IMR-90 (cell line): ENCODE measurements at regions not wholly inside any gene's neighbourhood (a gene's known extent, or its start where the extent isn't known, plus 50 kb on each side); places are given as distances from the start of the nearest gene placed in this dataset.

Experiments used
- ATAC-seq: fragments of 200-7000 bp; cut with Tn5 transposase; 2 replicates; pipeline ENCODE4 v1.9.1; 2020; ENCODE audit warnings: low read depth, mild to moderate bottlenecking, moderate library complexity
- BruUV-seq: library from RNA; stranded (reverse); fragments of 400-500 nt; replicated peaks from 2 replicates; lab custom pipeline; 2021; lab: Mats Ljungman, UMichigan
- CTCF ChIA-PET: fragments of 300-600 bp; formaldehyde crosslinking; extraction: SDS; loops from one replicate; lab custom pipeline; 2021; ENCODE audit warnings: antibody characterized with exemption; lab: Yijun Ruan, JAX
- POLR2A ChIA-PET: fragments of 300-600 bp; sonication (Branson Sonifier 250); formaldehyde crosslinking; loops from one replicate; lab custom pipeline; 2022; ENCODE audit warnings: antibody characterized with exemption; ENCODE audit not compliant: unreplicated experiment; lab: Charles Lee
- DNase-seq: peaks from one replicate; pipeline ENCODE4 v3.0.0; 2013
- H2AFZ ChIP-seq: replicated peaks from 2 replicates; pipeline ENCODE3; 2013; ENCODE audit warnings: low read length, mild to moderate bottlenecking; ENCODE audit not compliant: poor library complexity
- H2AK5ac ChIP-seq: 2 replicates; pipeline ENCODE4 v1.6.1; 2013; ENCODE audit warnings: low read depth, low read length, inconsistent platforms
- H2AK9ac ChIP-seq: replicated peaks from 2 replicates; pipeline ENCODE3; 2013; ENCODE audit warnings: mild to moderate bottlenecking, low read depth, low read length, moderate library complexity; ENCODE audit not compliant: poor library complexity
- H2BK120ac ChIP-seq: 2 replicates; pipeline ENCODE4 v1.6.1; 2013; ENCODE audit warnings: low read depth, low read length, inconsistent platforms
- H2BK15ac ChIP-seq: 3 replicates; pipeline ENCODE4 v1.6.1; 2013; ENCODE audit warnings: low read depth, low read length, inconsistent platforms
- H2BK20ac ChIP-seq: 2 replicates; pipeline ENCODE4 v1.6.1; 2013; ENCODE audit warnings: low read depth, mild to moderate bottlenecking, inconsistent platforms, low read length, moderate library complexity
- H2BK5ac ChIP-seq: 2 replicates; pipeline ENCODE4 v1.6.1; 2013; ENCODE audit warnings: mild to moderate bottlenecking, low read depth, low read length, inconsistent platforms; ENCODE audit not compliant: poor library complexity, severe bottlenecking
- H3K14ac ChIP-seq: replicated peaks from 2 replicates; pipeline ENCODE4 v1.6.1; 2013; ENCODE audit warnings: low read depth, low read length, inconsistent platforms
- H3K18ac ChIP-seq: 2 replicates; pipeline ENCODE4 v1.6.1; 2013; ENCODE audit warnings: low read depth, low read length, control low read depth
- H3K23ac ChIP-seq: 2 replicates; pipeline ENCODE4 v1.6.1; 2013; ENCODE audit warnings: low read depth, low read length, inconsistent platforms
- H3K27ac ChIP-seq: 2 replicates; pipeline ENCODE4 v1.5.1; 2013; ENCODE audit warnings: mild to moderate bottlenecking, control low read depth, low read length; ENCODE audit not compliant: insufficient read depth
- H3K27me3 ChIP-seq: 2 replicates; pipeline ENCODE4 v1.6.1; 2013; ENCODE audit warnings: low read length; ENCODE audit not compliant: control insufficient read depth, insufficient read depth
- H3K36me3 ChIP-seq: 2 replicates; pipeline ENCODE4 v1.6.1; 2013; ENCODE audit warnings: low read length, mixed read lengths; ENCODE audit not compliant: control insufficient read depth, insufficient read depth
- H3K4ac ChIP-seq: 2 replicates; pipeline ENCODE4 v1.6.1; 2013; ENCODE audit warnings: low read depth, low read length, inconsistent platforms
- H3K4me1 ChIP-seq: 2 replicates; pipeline ENCODE4 v1.6.1; 2013; ENCODE audit warnings: low read length, mixed read lengths; ENCODE audit not compliant: control insufficient read depth, insufficient read depth
- H3K4me2 ChIP-seq: 2 replicates; pipeline ENCODE4 v1.6.1; 2013; ENCODE audit warnings: low read depth, mild to moderate bottlenecking, control low read depth, low read length, moderate library complexity
- H3K4me3 ChIP-seq: 2 replicates; pipeline ENCODE4 v1.5.1; 2013; ENCODE audit warnings: low read depth, mild to moderate bottlenecking, control low read depth, low read length, moderate library complexity; ENCODE audit not compliant: insufficient read depth
- H3K56ac ChIP-seq: 2 replicates; pipeline ENCODE4 v1.6.1; 2013; ENCODE audit warnings: low read length, inconsistent platforms; ENCODE audit not compliant: insufficient read depth; ENCODE audit errors: extremely low read depth
- H3K79me1 ChIP-seq, 2 experiments: 2 replicates each; pipeline ENCODE4 v1.6.1; 2013; ENCODE audit warnings: low read length in 2 of 2, inconsistent platforms in 1 of 2, low read depth in 1 of 2
- H3K9ac ChIP-seq: 2 replicates; pipeline ENCODE4 v1.6.1; 2013; ENCODE audit warnings: low read depth, low read length, control low read depth
- H3K9me1 ChIP-seq: 2 replicates; pipeline ENCODE4 v1.6.1; 2013; ENCODE audit warnings: low read length, inconsistent platforms; ENCODE audit not compliant: insufficient read depth
- H3K9me3 ChIP-seq: 2 replicates; pipeline ENCODE4 v1.6.1; 2013; ENCODE audit warnings: low read length; ENCODE audit not compliant: control insufficient read depth, insufficient read depth
- H4K20me1 ChIP-seq: 2 replicates; pipeline ENCODE4 v1.6.1; 2013; ENCODE audit warnings: low read length, inconsistent platforms; ENCODE audit not compliant: insufficient read depth
- H4K5ac ChIP-seq: 2 replicates; pipeline ENCODE4 v1.6.1; 2013; ENCODE audit warnings: mild to moderate bottlenecking, low read depth, low read length, control low read depth
- H4K8ac ChIP-seq, 2 experiments: 2 replicates each; pipeline ENCODE4 v1.6.1; 2013; ENCODE audit warnings: low read depth in 2 of 2, low read length in 2 of 2, control low read depth in 1 of 2, inconsistent platforms in 1 of 2
- H4K91ac ChIP-seq: 2 replicates; pipeline ENCODE4 v1.6.1; 2013; ENCODE audit warnings: low read depth, low read length, inconsistent platforms; ENCODE audit not compliant: insufficient read depth
- CEBPB ChIP-seq: IDR thresholded peaks from 2 replicates; pipeline ENCODE4 v1.6.1; 2012; ENCODE audit warnings: low read depth, low read length, improper control_type of control experiment
- CHD1 ChIP-seq: IDR thresholded peaks from 2 replicates; pipeline ENCODE4 v1.6.1; 2012; ENCODE audit warnings: low read depth, low read length, improper control_type of control experiment
- ELK1 ChIP-seq: fragments of 150-350 bp; IDR thresholded peaks from 2 replicates; pipeline ENCODE4 v1.6.1; 2016; ENCODE audit warnings: low read depth, mild to moderate bottlenecking, low read length, moderate library complexity, borderline replicate concordance
- MAFK ChIP-seq: IDR thresholded peaks from 2 replicates; pipeline ENCODE4 v1.6.1; 2012; ENCODE audit warnings: low read depth, low read length, improper control_type of control experiment
- MAZ ChIP-seq: IDR thresholded peaks from 2 replicates; pipeline ENCODE4 v1.6.1; 2012; ENCODE audit warnings: low read depth, mild to moderate bottlenecking, low read length, improper control_type of control experiment, moderate library complexity, borderline replicate concordance
- MXI1 ChIP-seq: IDR thresholded peaks from 2 replicates; pipeline ENCODE4 v1.6.1; 2012; ENCODE audit warnings: low read depth, mild to moderate bottlenecking, low read length, moderate library complexity, borderline replicate concordance
- POLR2A ChIP-seq: IDR thresholded peaks from 2 replicates; pipeline ENCODE4 v1.6.1; 2012; ENCODE audit warnings: mild to moderate bottlenecking, low read depth, low read length
- RCOR1 ChIP-seq: IDR thresholded peaks from 2 replicates; pipeline ENCODE4 v1.6.1; 2012; ENCODE audit warnings: mild to moderate bottlenecking, low read length, improper control_type of control experiment; ENCODE audit not compliant: insufficient replicate concordance
- WGBS, 2 experiments: methylation state at CpG; one replicate each; pipeline versions ENCODE4 v1.1.5 to v1.1.7; 2013; ENCODE audit warnings: missing lambda C conversion rate in 2 of 2; ENCODE audit not compliant: insufficient read length in 1 of 2; ENCODE audit errors: extremely low coverage in 2 of 2; 5-methylcytosine and 5-hydroxymethylcytosine counted together
- dilution Hi-C: fragments of 300-500 bp; cut with HindIII; formaldehyde crosslinking; loops from one replicate; pipeline ENCODE4 v1.14.3; 2018; ENCODE audit warnings: low sequenced_read_pairs; ENCODE audit not compliant: unreplicated experiment
- in situ Hi-C: fragments of 300-500 bp; cut with MboI; formaldehyde crosslinking; loops from 3 replicates; pipeline ENCODE4 v1.14.3; 2019; ENCODE audit warnings: low sequenced_read_pairs, inconsistent platforms, mixed read lengths
- intact Hi-C: fragments of 100-400 bp; cut with micrococcal nuclease; formaldehyde crosslinking; loops from 2 replicates; pipeline ENCODE4 v1.10.0; 2022

GRCh38 chr22:26848244-26848920 is 191.0 kb downstream of the MIAT start:
- H4K91ac ChIP-seq: no peak overlapping the region
- no peak overlapping the region for H3K14ac ChIP-seq
- H3K4me1 ChIP-seq: no peaks in the 10 kb centered on the region
- no peaks in the 10 kb centered on the region for H4K20me1 ChIP-seq
- WGBS, 2 experiments: 100% methylated on average over 1 of the region's 9 CpGs; no CpG with 5 or more reads in 1 of the 2 experiments
- H3K36me3 ChIP-seq: no peaks in the 10 kb centered on the region
- no peak overlapping the region for H2AFZ ChIP-seq
- H3K4me2 ChIP-seq: no peak overlapping the region
- intact Hi-C loops (no loop called here), dilution Hi-C loops (no loop called here), in situ Hi-C loops (no loop called here)
- TF ChIP-seq MXI1 (no peak), MAFK (no peak), POLR2A (no peak), ELK1 (no peak), CHD1 (no peak), MAZ (no peak), RCOR1 (no peak), CEBPB (no peak)
- H3K27ac ChIP-seq: no peak overlapping the region
- no peak overlapping the region for H3K4ac ChIP-seq
- no peak overlapping the region for H2BK5ac ChIP-seq
- H2AK9ac ChIP-seq: no peak overlapping the region
- CTCF ChIA-PET: no interaction called here
- DNase-seq (no peak), ATAC-seq (no peak)
- H3K9me1 ChIP-seq: no peaks in the 10 kb centered on the region
- no peak overlapping the region for H3K9ac ChIP-seq
- H3K9me3 ChIP-seq: no peaks in the 10 kb centered on the region
- H3K23ac ChIP-seq: no peak overlapping the region
- H3K27me3 ChIP-seq: peaks cover 23% of the 10 kb centered on the region
- no peak overlapping the region for H4K8ac ChIP-seq
- no peak overlapping the region for H2BK20ac ChIP-seq
- no peak overlapping the region for H2BK15ac ChIP-seq
- POLR2A ChIA-PET: no interaction called here
- H3K56ac ChIP-seq: no peak overlapping the region
- H2BK120ac ChIP-seq: no peak overlapping the region
- H3K4me3 ChIP-seq: no peak overlapping the region
- H2AK5ac ChIP-seq: no peak overlapping the region
- BruUV-seq: no TSS peak
- H3K18ac ChIP-seq: no peak overlapping the region
- H3K79me1 ChIP-seq: no peaks in the 10 kb centered on the region
- H4K5ac ChIP-seq: no peak overlapping the region
